KOPT-K1 (cell line): ENCODE measurements at regions not wholly inside any gene's neighbourhood (a gene's known extent, or its start where the extent isn't known, plus 50 kb on each side); places are given as distances from the start of the nearest gene placed in this dataset.

Source experiments
- H3K27ac ChIP-seq: fragments of 200-600 bp; sonication (generic); 2 replicates; pipeline ENCODE4 v1.5.1; 2016; ENCODE audit warnings: antibody characterized with exemption, mild to moderate bottlenecking, low read depth, low read length; ENCODE audit not compliant: poor library complexity, severe bottlenecking
- H3K36me3 ChIP-seq: fragments of 200-600 bp; sonication (generic); 2 replicates; pipeline ENCODE4 v1.5.1; 2017; ENCODE audit warnings: antibody characterized with exemption, mild to moderate bottlenecking, low read length, moderate library complexity; ENCODE audit not compliant: insufficient read depth
- H3K9me3 ChIP-seq: fragments of 200-600 bp; sonication (generic); 2 replicates; pipeline ENCODE4 v1.5.1; 2017; ENCODE audit warnings: antibody characterized with exemption, low read length, mild to moderate bottlenecking; ENCODE audit not compliant: insufficient read depth, poor library complexity, severe bottlenecking

DNA sequence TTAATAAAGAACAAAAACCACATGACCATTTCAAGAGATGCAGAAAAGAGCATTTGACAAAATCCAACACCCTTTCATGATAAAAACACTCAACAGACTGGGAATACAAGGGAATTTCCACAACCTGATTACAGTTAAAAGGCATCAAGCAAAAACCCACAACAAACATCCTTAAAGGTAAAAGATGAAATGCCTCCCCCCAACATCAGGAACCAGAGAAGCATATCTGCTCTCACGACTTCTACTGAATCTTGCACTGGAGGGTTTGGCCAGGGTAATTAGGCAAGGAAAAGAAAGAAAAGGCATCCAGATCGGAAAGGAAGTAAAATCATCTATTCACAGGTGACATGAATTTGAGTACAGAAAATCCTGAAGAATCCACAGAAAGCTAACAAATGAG lies 59.5 kb upstream of the SFMBT2 start:
- H3K9me3 ChIP-seq, result no peaks in the 10 kb centered on the region
- no peak overlapping the region for H3K27ac ChIP-seq
- H3K36me3 ChIP-seq, result no peaks in the 10 kb centered on the region

DNA sequence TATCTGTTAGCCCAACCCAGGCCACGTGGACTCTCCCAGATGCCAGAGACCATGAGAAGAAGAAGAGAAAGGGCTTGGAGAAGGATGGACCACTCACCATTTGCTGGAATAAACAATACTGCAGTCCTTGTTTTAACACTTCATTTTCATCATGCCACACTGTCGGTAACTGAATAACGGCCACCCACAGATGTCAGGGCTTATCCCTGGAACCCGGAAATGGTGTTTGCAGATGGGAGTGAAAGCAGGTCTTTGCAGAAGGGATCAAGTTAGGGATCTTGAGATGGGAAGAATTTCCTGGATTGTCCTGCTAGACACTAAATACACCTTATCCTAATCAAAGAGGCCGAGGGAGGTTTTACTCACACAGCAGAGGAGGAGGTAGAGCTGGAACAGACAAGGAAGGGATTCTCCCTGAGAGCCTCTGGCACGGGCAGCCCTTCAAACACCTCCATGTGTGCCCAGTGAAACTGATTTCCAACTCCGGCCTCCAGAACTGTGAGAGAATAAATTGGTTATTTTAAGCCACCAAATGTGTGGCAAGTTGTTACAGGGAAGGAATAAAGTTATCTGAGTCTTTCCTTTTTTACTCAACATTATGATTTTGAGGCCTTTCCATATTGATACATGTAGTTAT lies 56.3 kb upstream of the SFMBT2 start:
- Histone ChIP-seq H3K9me3 (no peaks in the 10 kb centered on the region), H3K27ac (no peak overlapping the region), H3K36me3 (no peaks in the 10 kb centered on the region)

DNA sequence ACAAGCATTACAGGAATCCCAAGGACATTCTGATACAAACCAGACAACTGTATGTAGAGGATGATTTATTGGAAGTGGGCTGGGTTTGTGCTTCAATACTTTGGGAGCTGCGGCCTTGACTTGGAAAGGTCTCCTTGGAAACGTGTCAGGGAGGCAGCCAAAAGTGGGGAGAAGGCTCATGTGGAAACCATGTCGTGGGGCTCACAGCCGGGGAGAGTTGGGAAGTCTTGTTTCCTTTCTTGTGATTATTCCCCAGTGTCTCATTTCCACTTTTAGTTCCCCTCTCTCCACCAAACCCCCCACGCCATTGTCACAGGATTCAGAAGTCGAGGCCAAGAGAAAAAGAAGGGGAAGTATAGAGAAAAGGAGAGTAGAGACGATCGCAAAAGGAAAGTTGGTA lies 53.9 kb upstream of the SFMBT2 start:
- H3K27ac ChIP-seq, result no peak overlapping the region
- H3K9me3 ChIP-seq, result no peaks in the 10 kb centered on the region

More for the DNA sequence above, 53.9 kb upstream of the SFMBT2 start:
- no peaks in the 10 kb centered on the region for H3K36me3 ChIP-seq
